HEK293T (cell line): ENCODE measurements at regions not wholly inside any gene's neighbourhood (a gene's known extent, or its start where the extent isn't known, plus 50 kb on each side); places are given as distances from the start of the nearest gene placed in this dataset.

ENCODE experiments used
- CTCF ChIA-PET: fragments of 350-600 bp; formaldehyde crosslinking; extraction: SDS; loops from one replicate; lab custom pipeline; 2021; ENCODE audit warnings: antibody characterized with exemption, inconsistent platforms; lab: Yijun Ruan, JAX
- POLR2A ChIA-PET: fragments of 350-600 bp; formaldehyde crosslinking; extraction: SDS; loops from one replicate; lab custom pipeline; 2020; ENCODE audit warnings: antibody characterized with exemption, inconsistent platforms; lab: Yijun Ruan, JAX
- DNase-seq: peaks from one replicate; pipeline ENCODE4 v3.0.0; 2012; ENCODE audit warnings: mixed read lengths; ENCODE audit errors: extremely low spot score
- ARNT ChIP-seq: fragments of 450-650 bp; IDR thresholded peaks from 2 replicates; pipeline ENCODE4 v1.6.1; 2017; ENCODE audit warnings: mild to moderate bottlenecking
- BHLHE40 ChIP-seq: fragments of 450-650 bp; IDR thresholded peaks from 2 replicates; pipeline ENCODE4 v1.6.1; 2016; ENCODE audit warnings: mild to moderate bottlenecking, moderate library complexity, borderline replicate concordance
- CTBP1 ChIP-seq: fragments of 450-650 bp; IDR thresholded peaks from 2 replicates; pipeline ENCODE4 v1.6.1; 2016; ENCODE audit warnings: borderline replicate concordance
- ELF4 ChIP-seq: fragments of 450-650 bp; IDR thresholded peaks from 2 replicates; pipeline ENCODE4 v1.6.1; 2017; ENCODE audit warnings: antibody characterized with exemption
- FOXA1 ChIP-seq: fragments of 450-650 bp; IDR thresholded peaks from 2 replicates; pipeline ENCODE4 v1.6.1; 2016; ENCODE audit warnings: mild to moderate bottlenecking
- FOXK2 ChIP-seq: fragments of 450-650 bp; IDR thresholded peaks from 2 replicates; pipeline ENCODE4 v1.6.1; 2016; ENCODE audit warnings: mild to moderate bottlenecking
- FOXM1 ChIP-seq: fragments of 450-650 bp; IDR thresholded peaks from 2 replicates; pipeline ENCODE4 v1.6.1; 2017; ENCODE audit warnings: mild to moderate bottlenecking, borderline replicate concordance
- HDGF ChIP-seq: fragments of 450-650 bp; IDR thresholded peaks from 2 replicates; pipeline ENCODE4 v1.6.1; 2017; ENCODE audit warnings: antibody characterized with exemption, borderline replicate concordance
- L3MBTL2 ChIP-seq: fragments of 450-650 bp; conservative IDR thresholded peaks from 2 replicates; pipeline ENCODE4 v1.6.1; 2016; ENCODE audit warnings: mild to moderate bottlenecking
- LEF1 ChIP-seq: fragments of 450-650 bp; IDR thresholded peaks from 2 replicates; pipeline ENCODE4 v1.6.1; 2017; ENCODE audit warnings: mild to moderate bottlenecking, borderline replicate concordance
- NFRKB ChIP-seq: fragments of 450-650 bp; IDR thresholded peaks from 2 replicates; pipeline ENCODE4 v1.6.1; 2016; ENCODE audit warnings: mild to moderate bottlenecking, moderate library complexity
- SP1 ChIP-seq: fragments of 450-650 bp; IDR thresholded peaks from 2 replicates; pipeline ENCODE4 v1.6.1; 2017
- SUZ12 ChIP-seq: fragments of 450-650 bp; IDR thresholded peaks from 2 replicates; pipeline ENCODE4 v1.6.1; 2016; ENCODE audit warnings: mild to moderate bottlenecking
- TARDBP ChIP-seq: fragments of 450-650 bp; IDR thresholded peaks from 2 replicates; pipeline ENCODE4 v1.6.1; 2016
- ZNF384 ChIP-seq: fragments of 450-650 bp; IDR thresholded peaks from 2 replicates; pipeline ENCODE4 v1.6.1; 2016
- TF ChIP-seq, protein P1 (sequence below): fragments of 450-650 bp; IDR thresholded peaks from 2 replicates; pipeline ENCODE4 v1.6.1; 2016

GRCh38 chr7:41107938-41108448 is 594.9 kb downstream of the INHBA start:
- CTCF ChIA-PET, result no interaction called here
- TF ChIP-seq ZNF384, result no peak
- no peak for TF ChIP-seq L3MBTL2
- TF ChIP-seq ARNT, result no peak
- TF ChIP-seq, protein P1, sequence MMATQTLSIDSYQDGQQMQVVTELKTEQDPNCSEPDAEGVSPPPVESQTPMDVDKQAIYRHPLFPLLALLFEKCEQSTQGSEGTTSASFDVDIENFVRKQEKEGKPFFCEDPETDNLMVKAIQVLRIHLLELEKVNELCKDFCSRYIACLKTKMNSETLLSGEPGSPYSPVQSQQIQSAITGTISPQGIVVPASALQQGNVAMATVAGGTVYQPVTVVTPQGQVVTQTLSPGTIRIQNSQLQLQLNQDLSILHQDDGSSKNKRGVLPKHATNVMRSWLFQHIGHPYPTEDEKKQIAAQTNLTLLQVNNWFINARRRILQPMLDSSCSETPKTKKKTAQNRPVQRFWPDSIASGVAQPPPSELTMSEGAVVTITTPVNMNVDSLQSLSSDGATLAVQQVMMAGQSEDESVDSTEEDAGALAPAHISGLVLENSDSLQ, result no peak
- no peak for TF ChIP-seq FOXA1
- TF ChIP-seq SUZ12, result no peak
- TF ChIP-seq SP1, result no peak
- TF ChIP-seq CTBP1, result no peak
- TF ChIP-seq HDGF, result no peak
- TF ChIP-seq FOXM1, result no peak
- TF ChIP-seq FOXK2, result no peak
- no peak for TF ChIP-seq ELF4
- no peak for TF ChIP-seq LEF1
- no peak for TF ChIP-seq BHLHE40
- TF ChIP-seq TARDBP, result no peak

DNA sequence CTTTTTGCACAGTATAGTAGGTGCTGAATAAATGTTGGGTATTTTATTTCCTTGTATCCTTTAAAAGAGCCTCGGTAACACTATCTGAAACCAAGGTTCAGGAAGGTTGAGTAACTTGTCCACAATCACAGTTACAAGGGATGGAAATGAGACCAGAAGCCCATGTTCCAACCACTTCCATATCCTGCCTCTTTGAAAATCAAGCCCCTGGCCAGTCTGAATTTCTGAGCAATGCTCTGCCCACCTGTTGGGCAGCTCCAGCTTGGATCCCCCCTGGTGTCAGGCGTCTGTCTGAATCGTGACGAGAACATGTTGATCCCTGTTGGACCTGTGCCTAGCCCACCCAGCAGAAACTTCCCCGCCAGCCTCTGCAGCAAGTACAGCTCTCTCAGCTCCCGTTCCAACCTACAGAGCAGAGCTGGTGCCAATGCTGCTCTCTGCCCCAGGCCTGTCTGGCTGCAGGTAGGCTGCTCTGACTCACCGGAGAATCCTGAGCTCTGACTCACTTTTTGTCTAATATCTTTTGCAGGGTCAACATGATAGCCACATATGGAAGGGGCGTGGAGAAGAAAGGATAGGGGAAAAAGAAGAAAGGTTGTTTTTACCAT is 595.5 kb downstream of the INHBA start:
- DNase-seq, result no peak
- TF ChIP-seq L3MBTL2, result no peak
- TF ChIP-seq ZNF384, result no peak
- no peak for TF ChIP-seq TARDBP
- no peak for TF ChIP-seq LEF1
- no peak for TF ChIP-seq SUZ12
- TF ChIP-seq CTBP1, result no peak
- no peak for TF ChIP-seq SP1
- TF ChIP-seq FOXM1, result no peak
- no peak for TF ChIP-seq HDGF
- no peak for TF ChIP-seq FOXA1
- TF ChIP-seq BHLHE40, result no peak
- TF ChIP-seq NFRKB, result no peak
- TF ChIP-seq, protein P1, result no peak
- TF ChIP-seq FOXK2, result no peak
- TF ChIP-seq ELF4, result no peak
- no peak for TF ChIP-seq ARNT
- ChIA-PET CTCF (no interaction called here), POLR2A (no interaction called here)

More at GRCh38 chr7:41107938-41108448, 594.9 kb downstream of the INHBA start:
- DNase-seq, result no peak
- POLR2A ChIA-PET, result no interaction called here

DNA sequence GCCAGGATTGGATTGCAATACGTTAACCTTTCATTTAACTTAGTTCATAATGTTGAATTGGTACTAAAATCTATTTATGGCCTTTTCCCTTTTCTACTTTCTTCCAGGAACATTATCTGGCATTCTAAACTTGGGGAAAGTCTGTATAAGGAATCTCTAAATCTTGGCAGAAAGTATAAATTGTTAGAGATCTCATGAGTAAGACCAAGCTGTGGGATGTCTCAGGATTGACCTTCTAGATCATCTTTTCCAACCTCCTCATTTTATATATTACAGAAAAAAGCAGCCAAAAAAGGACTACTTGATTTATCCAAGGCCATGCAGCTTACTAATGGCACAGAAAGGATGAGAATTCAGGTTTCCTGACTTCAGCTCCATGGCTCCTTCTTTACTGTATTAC is 598.3 kb downstream of the INHBA start:
- no peak for DNase-seq
- ChIA-PET POLR2A (no interaction called here), CTCF (no interaction called here)
- TF ChIP-seq SP1, result no peak
- no peak for TF ChIP-seq FOXA1
- TF ChIP-seq FOXM1, result no peak

DNA sequence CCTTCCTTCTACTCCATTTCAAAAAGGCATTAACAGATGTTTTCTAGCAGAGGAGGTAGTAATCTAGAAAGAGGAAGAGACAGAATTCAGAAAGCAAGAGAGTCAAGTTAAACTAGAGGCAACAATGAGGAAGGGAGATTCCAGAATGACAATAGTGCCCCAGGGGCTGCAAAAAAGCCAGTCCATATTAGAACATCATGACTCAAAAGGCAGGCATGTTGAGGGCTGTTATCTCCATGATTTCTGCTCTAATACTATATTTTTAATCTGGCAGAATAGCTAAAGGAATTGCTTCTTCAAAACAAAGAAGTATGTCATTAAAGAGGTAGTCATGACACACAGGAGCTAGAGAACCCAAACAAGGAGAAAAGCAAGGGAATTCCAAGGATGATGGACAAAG is 599.6 kb downstream of the INHBA start:
- no peak for DNase-seq
- POLR2A ChIA-PET, result no interaction called here
- CTCF ChIA-PET, result interaction anchor here (0.7 kb wide), 1 partner anchor 64 kb away, joined by 3 read pairs; no protein-coding TSS in a partner anchor
- TF ChIP-seq, protein P1, result no peak
- no peak for TF ChIP-seq BHLHE40

- DNase-seq, result no peak
- ChIA-PET POLR2A (no interaction called here), CTCF (no interaction called here)
- TF ChIP-seq FOXM1 (no peak), HDGF (no peak), ZNF384 (no peak), ARNT (no peak), ELF4 (no peak), TARDBP (no peak), CTBP1 (no peak), L3MBTL2 (no peak), FOXA1 (no peak), LEF1 (no peak), FOXK2 (no peak), NFRKB (no peak), BHLHE40 (no peak), SP1 (no peak)
- TF ChIP-seq, protein P1, result no peak
Observed at GRCh38 chr7:41098846-41099245, 604.0 kb downstream of the INHBA start.

- TF ChIP-seq FOXK2 (no peak), FOXM1 (no peak), BHLHE40 (no peak)
- DNase-seq, result no peak
- ChIA-PET POLR2A (no interaction called here), CTCF (no interaction called here)
Observed at GRCh38 chr7:41098402-41098801, 604.5 kb downstream of the INHBA start.
